ENCODE measurements at regions not wholly inside any gene's neighbourhood (a gene's known extent, or its start where the extent isn't known, plus 50 kb on each side); places are given as distances from the start of the nearest gene placed in this dataset.
"Not testable (repeated sequence)": the region's sequence is repeated elsewhere in the genome, so short reads cannot be mapped to it uniquely, and the experiment has no call there.

- peaks cover 5% of the 10 kb centered on the region for H3K9me3 Mint-ChIP-seq
- no peaks in the 10 kb centered on the region for H3K4me1 Mint-ChIP-seq (ENCODE audit: low read depth)
- ATAC-seq (no peak), DNase-seq (no peak)
- H3K27me3 Mint-ChIP-seq (ENCODE audit: low read depth): no peaks in the 10 kb centered on the region
- H3K4me3 Mint-ChIP-seq: no peak overlapping the region
- no peaks in the 10 kb centered on the region for H3K36me3 Mint-ChIP-seq (ENCODE audit: insufficient read depth)
Measured at GRCh38 chr11:19418221-19418620, 177.5 kb upstream of the E2F8 start.

- DNase-seq; H3K4me3 Mint-ChIP-seq; H3K36me3 Mint-ChIP-seq (ENCODE audit: insufficient read depth); ATAC-seq; H3K4me1 Mint-ChIP-seq (ENCODE audit: low read depth); H3K9me3 Mint-ChIP-seq: not testable (repeated sequence)
- peaks cover 16% of the 10 kb centered on the region for H3K27me3 Mint-ChIP-seq (ENCODE audit: low read depth)
Measured at GRCh38 chr11:19412070-19412469, 171.3 kb upstream of the E2F8 start.

DNA sequence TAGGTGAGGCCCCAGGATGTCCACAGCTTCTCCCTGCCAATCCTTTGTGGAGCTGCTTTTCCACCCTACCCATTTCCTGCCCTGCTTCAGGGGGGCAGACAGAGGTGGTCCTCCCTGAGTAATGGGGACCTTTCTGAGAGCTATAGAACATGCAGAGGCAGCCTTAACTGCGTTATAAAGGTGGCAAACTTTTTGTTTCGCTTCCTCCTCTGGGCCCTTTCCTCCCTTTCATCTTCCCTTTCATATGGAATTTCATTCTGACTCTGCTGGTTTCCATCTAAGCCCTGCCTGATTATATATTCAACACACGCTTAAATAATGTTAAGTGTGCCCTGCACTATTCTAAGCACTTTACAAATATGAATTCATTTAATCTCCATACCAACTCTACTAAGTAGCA, 169.3 kb upstream of the E2F8 start:
- H3K36me3 Mint-ChIP-seq (ENCODE audit: insufficient read depth): no peaks in the 10 kb centered on the region
- no peaks in the 10 kb centered on the region for H3K4me1 Mint-ChIP-seq (ENCODE audit: low read depth)
- H3K4me3 Mint-ChIP-seq: no peak overlapping the region
- peaks cover 5% of the 10 kb centered on the region for H3K9me3 Mint-ChIP-seq
- ATAC-seq: no peak
- DNase-seq: no peak
- peaks cover 20% of the 10 kb centered on the region for H3K27me3 Mint-ChIP-seq (ENCODE audit: low read depth)

DNA sequence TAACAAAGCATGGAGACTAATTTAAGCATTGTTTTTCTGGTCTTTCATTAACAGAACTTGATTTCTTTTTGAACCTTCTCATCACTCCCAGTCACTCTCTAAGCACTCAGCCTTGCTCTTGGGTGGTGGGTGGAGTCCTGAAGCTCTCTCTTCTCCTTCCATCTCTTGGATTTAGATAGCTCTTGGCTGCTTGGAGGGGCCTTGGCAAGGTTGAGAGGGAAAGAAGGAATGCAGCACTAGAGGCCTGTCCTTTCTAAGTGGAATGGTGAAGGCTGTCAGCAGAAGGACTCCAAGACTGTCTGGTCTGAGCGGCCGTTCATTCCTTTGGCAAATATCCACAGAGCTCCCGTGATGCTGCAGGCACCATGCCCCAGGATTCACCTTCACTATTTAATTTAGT, 168.6 kb upstream of the E2F8 start:
- no peak for DNase-seq
- no peak for ATAC-seq
- Mint-ChIP-seq H3K36me3 (ENCODE audit: insufficient read depth) (no peaks in the 10 kb centered on the region), H3K27me3 (ENCODE audit: low read depth) (peaks cover 20% of the 10 kb centered on the region), H3K4me1 (ENCODE audit: low read depth) (no peaks in the 10 kb centered on the region), H3K4me3 (no peak overlapping the region), H3K9me3 (no peaks in the 10 kb centered on the region)

DNA sequence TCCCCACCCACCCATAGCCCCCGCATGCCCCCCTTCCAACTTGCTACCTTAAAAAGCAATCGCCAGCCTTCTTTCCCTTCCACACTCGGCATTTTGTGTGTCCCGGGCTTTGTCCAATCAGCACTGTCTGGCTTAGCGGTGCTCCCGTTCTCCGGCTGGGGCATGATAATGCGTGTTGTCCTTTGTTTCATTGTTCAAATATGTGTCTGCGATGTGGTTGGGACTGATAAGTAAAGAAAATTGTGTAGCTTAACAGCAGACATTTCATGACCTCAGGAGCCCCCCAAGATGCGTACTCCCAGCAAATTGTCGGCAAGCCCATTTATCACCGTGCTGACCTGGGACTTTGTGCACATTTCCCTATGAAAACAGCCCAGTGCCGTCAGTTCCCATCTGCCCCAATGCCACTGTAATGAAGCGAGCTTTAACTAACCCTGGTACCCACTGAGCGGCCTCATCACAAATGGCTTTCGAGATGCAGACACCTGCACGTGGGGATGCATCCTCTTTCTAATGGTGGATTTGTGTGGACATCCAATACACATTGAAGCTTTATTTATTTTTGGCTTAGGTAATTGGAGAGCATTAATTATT, 167.0 kb upstream of the E2F8 start:
- Mint-ChIP-seq H3K36me3 (ENCODE audit: insufficient read depth) (no peaks in the 10 kb centered on the region), H3K9me3 (no peaks in the 10 kb centered on the region), H3K4me1 (ENCODE audit: low read depth) (no peaks in the 10 kb centered on the region), H3K4me3 (no peak overlapping the region), H3K27me3 (ENCODE audit: low read depth) (peaks cover 16% of the 10 kb centered on the region)
- ATAC-seq (no peak), DNase-seq (no peak)

- no peak for ATAC-seq
- Mint-ChIP-seq H3K4me3 (no peak overlapping the region), H3K4me1 (ENCODE audit: low read depth) (no peaks in the 10 kb centered on the region), H3K9me3 (no peaks in the 10 kb centered on the region), H3K36me3 (ENCODE audit: insufficient read depth) (no peaks in the 10 kb centered on the region), H3K27me3 (ENCODE audit: low read depth) (peaks cover 9% of the 10 kb centered on the region)
- no peak for DNase-seq
Measured at GRCh38 chr11:19405966-19406365, 165.2 kb upstream of the E2F8 start.

DNA sequence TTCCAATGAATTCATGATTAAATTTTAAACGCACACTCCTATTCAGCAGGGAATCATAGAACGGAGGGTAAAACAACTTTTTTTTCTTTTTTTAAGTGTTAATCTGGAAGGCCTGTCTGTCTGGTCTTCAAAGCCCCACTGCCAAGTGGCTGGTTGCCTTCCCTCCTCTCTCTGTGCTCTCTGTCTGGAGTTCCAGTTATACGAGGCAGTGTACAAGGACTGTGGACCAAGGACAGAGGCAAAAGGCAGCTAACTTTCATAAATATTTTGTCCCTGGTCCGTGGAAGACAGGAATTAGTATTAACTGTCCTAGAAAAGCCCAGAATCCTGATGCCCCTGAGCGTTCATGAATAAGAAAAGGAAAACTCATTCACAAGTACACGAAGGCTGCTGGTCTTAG, 164.0 kb upstream of the E2F8 start:
- H3K4me1 Mint-ChIP-seq (ENCODE audit: low read depth): no peaks in the 10 kb centered on the region
- no peak for ATAC-seq

DNA sequence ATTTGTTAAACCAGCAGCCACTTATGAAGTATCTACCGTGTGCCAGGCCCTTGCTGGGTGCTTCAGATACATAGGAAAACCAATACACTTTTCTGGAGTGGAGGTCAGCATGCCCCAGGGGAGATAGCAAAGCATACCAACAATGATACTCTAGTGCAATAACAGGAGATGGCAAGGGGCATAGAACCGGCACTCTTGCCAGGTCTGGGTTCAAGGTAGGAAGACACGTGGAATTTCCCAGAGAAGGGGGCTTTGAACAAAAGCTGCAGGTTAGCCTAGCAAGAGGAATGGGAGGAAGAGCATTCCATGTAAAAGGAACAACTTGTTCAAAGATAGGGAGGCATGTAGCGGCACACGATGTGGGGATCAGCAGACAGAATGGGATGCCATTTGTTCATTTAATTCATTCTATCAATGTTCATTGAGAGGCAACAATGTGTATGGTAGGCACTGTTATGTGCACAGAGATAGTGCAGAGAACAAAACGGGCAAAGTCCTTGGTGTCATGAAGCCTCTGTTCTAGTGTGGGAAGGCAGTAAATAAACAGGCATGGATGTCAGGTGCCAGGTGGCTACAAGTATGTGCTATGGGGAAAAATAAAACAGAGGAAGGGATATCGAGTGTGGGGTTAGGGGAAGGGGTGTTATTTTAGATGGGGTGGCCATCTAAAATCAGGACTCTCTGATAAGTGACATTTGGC, 162.6 kb upstream of the E2F8 start:
- Mint-ChIP-seq H3K4me1 (ENCODE audit: low read depth) (no peaks in the 10 kb centered on the region), H3K36me3 (ENCODE audit: insufficient read depth) (no peaks in the 10 kb centered on the region), H3K27me3 (ENCODE audit: low read depth) (peaks cover 6% of the 10 kb centered on the region), H3K4me3 (no peak overlapping the region), H3K9me3 (no peaks in the 10 kb centered on the region)
- no peak for ATAC-seq
- no peak for DNase-seq

More for the DNA sequence above, 164.0 kb upstream of the E2F8 start:
- no peaks in the 10 kb centered on the region for H3K36me3 Mint-ChIP-seq (ENCODE audit: insufficient read depth)
- H3K4me3 Mint-ChIP-seq: no peak overlapping the region
- H3K9me3 Mint-ChIP-seq: no peaks in the 10 kb centered on the region
- DNase-seq: no peak
- H3K27me3 Mint-ChIP-seq (ENCODE audit: low read depth): peaks cover 6% of the 10 kb centered on the region

- DNase-seq: no peak
- ATAC-seq: no peak
- Mint-ChIP-seq H3K9me3 (no peaks in the 10 kb centered on the region), H3K4me3 (no peak overlapping the region), H3K4me1 (ENCODE audit: low read depth) (no peaks in the 10 kb centered on the region), H3K36me3 (ENCODE audit: insufficient read depth) (no peaks in the 10 kb centered on the region), H3K27me3 (ENCODE audit: low read depth) (no peaks in the 10 kb centered on the region)
Measured at GRCh38 chr11:19400296-19400695, 159.6 kb upstream of the E2F8 start.

DNA sequence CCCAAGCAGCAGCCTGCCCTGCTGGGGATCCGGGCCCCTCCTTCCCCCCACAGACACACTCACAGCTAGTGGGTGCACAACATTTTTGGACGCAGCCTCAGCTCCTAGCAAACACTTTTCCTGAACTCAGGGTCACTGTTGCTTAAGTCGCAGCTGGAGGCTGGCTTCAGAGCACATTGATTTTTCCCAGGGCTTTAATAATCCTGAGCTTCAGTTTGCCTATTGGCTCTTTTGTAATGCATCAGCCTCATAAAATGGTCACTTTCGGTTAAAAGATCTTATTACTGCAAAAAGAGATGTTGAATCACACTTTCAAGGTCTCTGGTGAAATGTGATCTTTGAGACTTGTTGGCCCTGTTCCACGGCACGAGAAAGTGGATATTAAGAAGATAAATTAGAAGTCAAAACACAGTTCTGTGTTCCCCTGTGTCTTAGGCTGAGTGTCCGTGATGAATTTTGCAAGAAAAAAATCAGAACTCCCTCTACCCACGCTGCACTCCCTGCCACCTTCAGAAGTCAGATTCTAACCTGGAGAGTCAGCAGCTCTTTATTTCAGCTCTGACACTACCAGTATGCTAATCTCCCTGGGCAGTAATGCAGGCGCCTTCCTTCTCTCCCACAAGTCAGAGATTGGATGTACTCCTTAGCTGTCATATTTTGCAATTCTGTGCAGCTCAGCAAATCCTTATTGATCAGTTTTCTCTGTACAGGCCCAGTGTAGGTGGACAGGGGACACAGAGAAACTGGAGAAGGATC, 158.2 kb upstream of the E2F8 start:
- no peaks in the 10 kb centered on the region for H3K27me3 Mint-ChIP-seq (ENCODE audit: low read depth)

GRCh38 chr11:19398273-19398672, 157.5 kb upstream of the E2F8 start:
- Mint-ChIP-seq H3K4me3 (no peak overlapping the region), H3K36me3 (ENCODE audit: insufficient read depth) (no peaks in the 10 kb centered on the region), H3K27me3 (ENCODE audit: low read depth) (no peaks in the 10 kb centered on the region), H3K4me1 (ENCODE audit: low read depth) (no peaks in the 10 kb centered on the region), H3K9me3 (no peaks in the 10 kb centered on the region)
- DNase-seq (no peak), ATAC-seq (no peak)

More for the DNA sequence above, 158.2 kb upstream of the E2F8 start:
- Mint-ChIP-seq H3K9me3 (no peaks in the 10 kb centered on the region), H3K4me1 (ENCODE audit: low read depth) (no peaks in the 10 kb centered on the region), H3K4me3 (no peak overlapping the region), H3K36me3 (ENCODE audit: insufficient read depth) (no peaks in the 10 kb centered on the region)
- ATAC-seq (no peak), DNase-seq (no peak)

GRCh38 chr11:19395050-19395449, 154.3 kb upstream of the E2F8 start:
- H3K9me3 Mint-ChIP-seq: peaks cover 4% of the 10 kb centered on the region
- H3K27me3 Mint-ChIP-seq (ENCODE audit: low read depth): no peaks in the 10 kb centered on the region
- ATAC-seq: no peak
- no peak for DNase-seq
- H3K36me3 Mint-ChIP-seq (ENCODE audit: insufficient read depth): no peaks in the 10 kb centered on the region
- no peak overlapping the region for H3K4me3 Mint-ChIP-seq
- no peaks in the 10 kb centered on the region for H3K4me1 Mint-ChIP-seq (ENCODE audit: low read depth)

- H3K9me3 Mint-ChIP-seq: peaks cover 4% of the 10 kb centered on the region
- no peaks in the 10 kb centered on the region for H3K4me1 Mint-ChIP-seq (ENCODE audit: low read depth)
- no peaks in the 10 kb centered on the region for H3K36me3 Mint-ChIP-seq (ENCODE audit: insufficient read depth)
- ATAC-seq (no peak), DNase-seq (no peak)
- H3K4me3 Mint-ChIP-seq: no peak overlapping the region
- no peaks in the 10 kb centered on the region for H3K27me3 Mint-ChIP-seq (ENCODE audit: low read depth)
Measured at GRCh38 chr11:19394525-19395016, 153.8 kb upstream of the E2F8 start.

DNA sequence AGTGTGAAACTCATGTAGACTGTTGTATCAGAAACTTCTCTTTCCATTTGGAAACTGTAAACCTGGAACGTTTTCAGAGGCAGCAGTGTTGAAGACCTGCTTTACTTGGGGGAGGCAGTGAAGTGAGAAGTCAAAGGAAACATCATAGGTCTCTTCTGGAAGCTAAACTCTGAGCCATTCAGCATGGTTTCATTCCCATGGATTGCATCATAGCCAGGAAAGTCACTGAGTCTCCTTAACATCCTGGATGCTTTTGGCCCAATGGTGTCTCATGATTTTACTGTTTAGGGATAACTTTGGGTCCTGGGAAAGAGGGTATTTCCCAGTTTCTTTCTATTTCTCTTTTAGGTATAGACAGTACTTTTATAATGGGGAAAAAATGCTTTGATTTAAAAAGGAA, 153.2 kb upstream of the E2F8 start:
- DNase-seq (no peak), ATAC-seq (no peak)
- H3K9me3 Mint-ChIP-seq: peaks cover 4% of the 10 kb centered on the region
- no peaks in the 10 kb centered on the region for H3K36me3 Mint-ChIP-seq (ENCODE audit: insufficient read depth)
- H3K4me3 Mint-ChIP-seq: no peak overlapping the region
- no peaks in the 10 kb centered on the region for H3K27me3 Mint-ChIP-seq (ENCODE audit: low read depth)
- no peaks in the 10 kb centered on the region for H3K4me1 Mint-ChIP-seq (ENCODE audit: low read depth)
